HT-29 (cell line): ENCODE measurements at regions not wholly inside any gene's neighbourhood (a gene's known extent, or its start where the extent isn't known, plus 50 kb on each side); places are given as distances from the start of the nearest gene placed in this dataset.

Source experiments
- DNase-seq: peaks from one replicate; pipeline ENCODE4 v3.0.0-alpha.2; 2015; ENCODE audit warnings: low spot score

DNA sequence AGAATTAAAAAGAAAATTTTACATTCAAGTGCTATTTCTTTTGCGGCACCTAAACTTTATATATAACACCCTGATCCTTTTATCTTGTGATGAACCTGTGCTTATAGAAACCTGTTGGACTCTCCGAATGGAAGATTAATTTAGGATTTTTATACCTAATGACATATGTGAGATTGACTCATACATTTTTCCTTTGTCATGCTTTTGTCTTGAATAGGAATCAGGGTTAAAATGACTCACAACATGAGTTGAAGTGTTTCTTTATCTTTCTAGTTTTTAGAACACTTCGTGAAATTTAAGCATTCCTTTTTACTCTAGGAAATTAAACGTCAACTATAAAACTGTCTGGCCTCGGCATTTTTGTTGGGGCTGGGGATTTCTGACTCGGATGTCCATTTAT, 378.9 kb downstream of the PCDH20 start:
- DNase-seq = no peak

DNA sequence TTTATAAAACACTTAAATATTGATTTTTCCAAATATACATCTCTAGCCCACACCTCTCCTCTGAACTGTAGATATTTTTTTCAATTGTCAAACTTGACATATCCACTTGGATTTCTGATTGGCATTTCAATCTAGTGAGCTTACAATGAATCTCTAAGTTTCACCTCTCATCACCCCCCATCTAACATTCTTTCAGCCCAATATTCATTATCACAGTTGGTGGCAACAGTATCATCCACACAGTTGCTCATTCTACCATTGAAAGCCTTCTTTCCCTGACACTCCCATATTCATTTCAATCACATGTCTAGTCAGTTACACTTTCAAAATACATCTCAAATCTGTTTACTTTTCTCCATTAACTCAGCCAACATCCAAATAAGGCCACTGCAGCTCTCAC, 385.2 kb downstream of the PCDH20 start:
- no peak for DNase-seq

- DNase-seq = peak; percentile 29
Measured at GRCh38 chr13:61029064-61029463, 386.6 kb downstream of the PCDH20 start.

GRCh38 chr13:61024046-61024445, 391.6 kb downstream of the PCDH20 start:
- DNase-seq = no peak

- no peak for DNase-seq
Measured at GRCh38 chr13:61021838-61022237, 393.8 kb downstream of the PCDH20 start.

DNA sequence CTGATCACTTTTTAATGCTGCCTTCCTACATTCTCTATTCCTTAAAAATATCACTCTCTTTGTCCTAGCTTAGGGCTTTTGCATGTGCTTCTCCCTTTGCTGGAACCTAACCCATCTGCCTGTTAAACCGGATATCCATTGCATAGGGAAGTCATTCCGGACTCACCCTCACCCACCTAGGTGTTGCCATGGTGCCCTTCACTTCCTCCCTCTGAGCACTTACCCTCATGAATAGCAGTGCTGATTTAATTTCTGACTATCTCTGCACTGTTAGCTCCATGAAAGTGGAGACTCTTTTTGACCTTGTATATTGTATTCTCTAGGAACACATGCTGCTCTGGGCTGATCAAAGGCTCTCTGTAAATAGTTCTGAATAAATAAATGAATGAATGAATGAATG, 401.9 kb downstream of the PCDH20 start:
- no peak for DNase-seq

DNA sequence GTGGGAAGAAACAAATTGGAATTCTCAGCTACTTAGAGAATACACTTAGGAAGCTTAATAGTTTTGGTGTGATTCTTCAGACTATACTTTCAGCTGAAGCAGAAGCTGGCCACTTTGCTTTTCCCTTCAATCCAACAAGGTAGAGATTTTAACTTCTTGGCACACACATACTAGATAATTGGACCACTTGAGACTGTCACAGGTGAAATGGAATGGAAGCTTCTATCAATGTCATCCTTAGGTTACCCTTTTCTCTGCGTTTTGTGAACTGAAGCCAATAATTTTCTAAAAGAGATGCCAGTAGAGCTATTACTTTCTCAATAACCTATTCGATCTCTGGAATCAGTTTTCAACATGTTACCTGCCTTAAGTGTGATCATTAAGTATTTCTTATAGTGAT, 405.3 kb downstream of the PCDH20 start:
- no peak for DNase-seq

GRCh38 chr13:61002686-61003085, 413.0 kb downstream of the PCDH20 start:
- DNase-seq = no peak

- DNase-seq = peak; percentile 66
Measured at GRCh38 chr13:60990032-60990733, 425.5 kb downstream of the PCDH20 start.

GRCh38 chr13:60986301-60986700, 429.3 kb downstream of the PCDH20 start:
- no peak for DNase-seq

- no peak for DNase-seq
Measured at GRCh38 chr13:60981407-60981806, 434.2 kb downstream of the PCDH20 start.

GRCh38 chr13:60976367-60976766, 439.3 kb downstream of the PCDH20 start:
- no peak for DNase-seq

GRCh38 chr13:60974296-60974695, 441.4 kb downstream of the PCDH20 start:
- no peak for DNase-seq

GRCh38 chr13:60973529-60973928, 442.1 kb downstream of the PCDH20 start:
- DNase-seq = no peak

GRCh38 chr13:60970736-60971135, 444.9 kb downstream of the PCDH20 start:
- no peak for DNase-seq

DNA sequence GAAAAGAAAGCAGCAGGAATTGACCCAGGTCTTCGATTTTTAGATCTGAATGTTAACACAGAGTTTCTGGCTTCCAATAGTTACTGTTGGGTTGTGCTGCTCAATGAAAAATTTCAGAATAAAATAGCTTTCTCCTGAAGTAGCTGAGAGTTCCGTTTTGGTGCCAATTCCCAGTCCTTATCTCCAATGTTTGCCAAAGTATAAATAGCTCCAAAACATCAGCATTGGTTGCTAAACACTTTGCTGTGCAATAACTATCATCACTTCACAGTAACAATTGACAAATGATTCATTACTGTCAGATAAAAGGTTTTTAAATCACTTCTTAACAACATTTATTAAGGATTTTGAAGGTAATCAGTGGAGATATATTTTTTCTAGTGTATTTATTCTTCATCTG, 446.0 kb downstream of the PCDH20 start:
- DNase-seq = no peak

GRCh38 chr13:60959427-60959826, 456.2 kb downstream of the PCDH20 start:
- no peak for DNase-seq

- no peak for DNase-seq
Measured at GRCh38 chr13:60957816-60958215, 457.8 kb downstream of the PCDH20 start.

- no peak for DNase-seq
Measured at GRCh38 chr13:60945396-60945795, 470.3 kb downstream of the PCDH20 start.

GRCh38 chr13:60944863-60945262, 470.8 kb downstream of the PCDH20 start:
- DNase-seq = no peak

- DNase-seq = no peak
Measured at GRCh38 chr13:60944016-60944415, 471.6 kb downstream of the PCDH20 start.

- no peak for DNase-seq
Measured at GRCh38 chr13:60936281-60936680, 479.4 kb downstream of the PCDH20 start.

DNA sequence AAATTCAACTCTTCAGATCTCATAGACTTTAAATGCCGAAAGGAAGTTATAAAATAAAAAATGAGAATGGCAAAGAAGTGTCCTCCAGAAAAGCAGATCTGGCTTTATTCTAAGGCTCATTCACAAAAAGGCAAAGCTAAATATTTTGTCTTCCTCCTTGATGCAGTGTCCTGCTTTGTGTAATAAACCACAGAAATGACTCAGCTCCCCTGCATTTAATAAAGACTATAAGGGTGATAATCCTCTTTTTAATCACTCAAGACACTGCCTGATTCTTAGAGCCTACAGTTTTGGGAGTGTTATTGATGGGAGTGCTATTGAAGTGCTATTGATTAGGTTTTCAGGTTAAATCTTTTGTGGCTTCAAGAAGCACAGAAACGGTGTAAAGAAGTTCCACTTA, 482.0 kb downstream of the PCDH20 start:
- DNase-seq = no peak
